ENCODE measurements at regions not wholly inside any gene's neighbourhood (a gene's known extent, or its start where the extent isn't known, plus 50 kb on each side); places are given as distances from the start of the nearest gene placed in this dataset.

GRCh38 chr15:46713045-46713444 lies 1004.3 kb upstream of the SEMA6D start:
- H3K4me2 ChIP-seq (ENCODE audit: low read length), result no peak overlapping the region
- TF ChIP-seq EZH2 (IDR thresholded peaks at IDR 0.05; ENCODE audit: borderline replicate concordance, low read length) (no peak), CTCF (IDR thresholded peaks at IDR 0.05; ENCODE audit: low read length) (no peak)
- no peak overlapping the region for H2AFZ ChIP-seq (ENCODE audit: low read length)

GRCh38 chr15:46714950-46715349 lies 1002.4 kb upstream of the SEMA6D start:
- Histone ChIP-seq H3K4me1 (ENCODE audit: insufficient read depth, low read length, severe bottlenecking) (no peaks in the 10 kb centered on the region), H3K27ac (ENCODE audit: low read depth, low read length, poor library complexity, severe bottlenecking) (no peak overlapping the region), H3K9ac (ENCODE audit: low read length) (no peak overlapping the region), H3K79me2 (ENCODE audit: insufficient read depth, low read length) (no peaks in the 10 kb centered on the region), H4K20me1 (ENCODE audit: insufficient read depth, low read length) (no peaks in the 10 kb centered on the region), H3K4me2 (ENCODE audit: low read length) (no peak overlapping the region), H3K4me3 (ENCODE audit: low read depth, low read length, poor library complexity, severe bottlenecking) (no peak overlapping the region), H3F3A (ENCODE audit: insufficient read depth, low read length) (no peaks in the 10 kb centered on the region), H2AFZ (ENCODE audit: low read length) (no peak overlapping the region), H3K9me2 (ENCODE audit: low read depth, low read length) (no peaks in the 10 kb centered on the region), H3K36me3 (ENCODE audit: insufficient read depth, low read length) (no peaks in the 10 kb centered on the region), H3K9me3 (ENCODE audit: low read length) (no peaks in the 10 kb centered on the region), H3K27me3 (ENCODE audit: insufficient read depth, low read length) (no peaks in the 10 kb centered on the region)
- TF ChIP-seq CTCF (IDR thresholded peaks at IDR 0.05; ENCODE audit: low read length), result no peak
- TF ChIP-seq EZH2 (IDR thresholded peaks at IDR 0.05; ENCODE audit: borderline replicate concordance, low read length), result no peak

More at GRCh38 chr15:46713045-46713444, 1004.3 kb upstream of the SEMA6D start:
- no peaks in the 10 kb centered on the region for H3K79me2 ChIP-seq (ENCODE audit: insufficient read depth, low read length)
- H3K4me3 ChIP-seq (ENCODE audit: low read depth, low read length, poor library complexity, severe bottlenecking), result no peak overlapping the region
- H3K27ac ChIP-seq (ENCODE audit: low read depth, low read length, poor library complexity, severe bottlenecking), result no peak overlapping the region
- H3F3A ChIP-seq (ENCODE audit: insufficient read depth, low read length), result no peaks in the 10 kb centered on the region
- H3K27me3 ChIP-seq (ENCODE audit: insufficient read depth, low read length), result no peaks in the 10 kb centered on the region
- H3K9ac ChIP-seq (ENCODE audit: low read length), result no peak overlapping the region
- H3K9me3 ChIP-seq (ENCODE audit: low read length), result no peaks in the 10 kb centered on the region
- H3K4me1 ChIP-seq (ENCODE audit: insufficient read depth, low read length, severe bottlenecking), result no peaks in the 10 kb centered on the region
- H3K36me3 ChIP-seq (ENCODE audit: insufficient read depth, low read length), result no peaks in the 10 kb centered on the region
- no peaks in the 10 kb centered on the region for H3K9me2 ChIP-seq (ENCODE audit: low read depth, low read length)
- no peaks in the 10 kb centered on the region for H4K20me1 ChIP-seq (ENCODE audit: insufficient read depth, low read length)

- Histone ChIP-seq H3K4me3 (ENCODE audit: low read depth, low read length, poor library complexity, severe bottlenecking) (no peak overlapping the region), H3K27me3 (ENCODE audit: insufficient read depth, low read length) (no peaks in the 10 kb centered on the region), H4K20me1 (ENCODE audit: insufficient read depth, low read length) (no peaks in the 10 kb centered on the region), H3K4me1 (ENCODE audit: insufficient read depth, low read length, severe bottlenecking) (no peaks in the 10 kb centered on the region), H3K9me2 (ENCODE audit: low read depth, low read length) (no peaks in the 10 kb centered on the region), H3K4me2 (ENCODE audit: low read length) (no peak overlapping the region), H3K79me2 (ENCODE audit: insufficient read depth, low read length) (no peaks in the 10 kb centered on the region), H3K27ac (ENCODE audit: low read depth, low read length, poor library complexity, severe bottlenecking) (no peak overlapping the region), H2AFZ (ENCODE audit: low read length) (no peak overlapping the region), H3F3A (ENCODE audit: insufficient read depth, low read length) (no peaks in the 10 kb centered on the region), H3K9me3 (ENCODE audit: low read length) (no peaks in the 10 kb centered on the region), H3K9ac (ENCODE audit: low read length) (no peak overlapping the region), H3K36me3 (ENCODE audit: insufficient read depth, low read length) (no peaks in the 10 kb centered on the region)
- TF ChIP-seq EZH2 (IDR thresholded peaks at IDR 0.05; ENCODE audit: borderline replicate concordance, low read length) (no peak), CTCF (IDR thresholded peaks at IDR 0.05; ENCODE audit: low read length) (no peak)
Observed at GRCh38 chr15:46723308-46723707, 994.0 kb upstream of the SEMA6D start.
